ENCODE measurements at regions not wholly inside any gene's neighbourhood (a gene's known extent, or its start where the extent isn't known, plus 50 kb on each side); places are given as distances from the start of the nearest gene placed in this dataset.

DNA sequence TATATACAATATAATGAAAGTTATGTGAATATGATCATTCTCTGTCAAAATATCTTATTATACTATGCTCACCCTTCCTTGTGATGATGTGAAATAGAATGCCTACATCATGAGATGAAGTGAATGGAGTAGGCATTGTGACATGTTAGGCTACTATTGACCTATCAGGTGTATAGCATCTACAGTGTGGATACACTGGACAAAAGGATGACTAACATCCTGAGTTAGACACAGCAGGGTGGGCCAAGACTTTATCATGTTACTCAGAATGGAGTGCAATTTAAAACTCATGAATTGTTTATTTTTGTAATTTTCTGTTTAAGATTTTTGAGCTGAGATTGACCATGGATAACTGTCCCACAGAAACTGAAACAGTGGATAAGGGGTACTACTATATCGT is 53.4 kb upstream of the NAV3 start:
- FAIRE-seq (no peak), DNase-seq (ENCODE audit: insufficient read length) (no peak)
- TF ChIP-seq TAF1 (IDR thresholded peaks at IDR 0.05; ENCODE audit: borderline replicate concordance, low read depth, low read length) (no peak), POLR2AphosphoS5 (IDR thresholded peaks at IDR 0.05; ENCODE audit: low read depth, low read length) (no peak), POLR2A (IDR thresholded peaks at IDR 0.05; ENCODE audit: low read depth, low read length) (no peak)

DNA sequence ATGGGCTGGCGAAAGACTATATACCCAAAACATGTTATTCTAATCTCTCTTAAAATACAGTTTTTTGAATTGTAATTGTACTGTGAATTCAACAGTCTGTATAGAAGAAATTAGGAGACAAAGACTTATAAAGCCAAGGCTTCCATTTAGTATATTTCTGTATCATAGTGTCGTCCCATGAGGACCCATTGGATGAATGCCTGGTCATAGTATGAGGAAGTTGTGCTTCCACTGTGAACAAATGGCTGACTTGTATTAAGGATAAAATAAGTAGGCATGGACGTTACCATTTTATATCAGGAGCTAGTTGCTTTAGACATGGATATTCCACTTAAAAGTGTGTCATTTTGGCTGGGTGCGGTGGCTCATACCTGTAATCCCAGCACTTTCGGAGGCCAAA is 55.9 kb upstream of the NAV3 start:
- FAIRE-seq, result no peak
- DNase-seq (ENCODE audit: insufficient read length), result no peak
- TF ChIP-seq POLR2AphosphoS5 (IDR thresholded peaks at IDR 0.05; ENCODE audit: low read depth, low read length), result no peak
- no peak for TF ChIP-seq POLR2A (IDR thresholded peaks at IDR 0.05; ENCODE audit: low read depth, low read length)
- no peak for TF ChIP-seq TAF1 (IDR thresholded peaks at IDR 0.05; ENCODE audit: borderline replicate concordance, low read depth, low read length)

DNA sequence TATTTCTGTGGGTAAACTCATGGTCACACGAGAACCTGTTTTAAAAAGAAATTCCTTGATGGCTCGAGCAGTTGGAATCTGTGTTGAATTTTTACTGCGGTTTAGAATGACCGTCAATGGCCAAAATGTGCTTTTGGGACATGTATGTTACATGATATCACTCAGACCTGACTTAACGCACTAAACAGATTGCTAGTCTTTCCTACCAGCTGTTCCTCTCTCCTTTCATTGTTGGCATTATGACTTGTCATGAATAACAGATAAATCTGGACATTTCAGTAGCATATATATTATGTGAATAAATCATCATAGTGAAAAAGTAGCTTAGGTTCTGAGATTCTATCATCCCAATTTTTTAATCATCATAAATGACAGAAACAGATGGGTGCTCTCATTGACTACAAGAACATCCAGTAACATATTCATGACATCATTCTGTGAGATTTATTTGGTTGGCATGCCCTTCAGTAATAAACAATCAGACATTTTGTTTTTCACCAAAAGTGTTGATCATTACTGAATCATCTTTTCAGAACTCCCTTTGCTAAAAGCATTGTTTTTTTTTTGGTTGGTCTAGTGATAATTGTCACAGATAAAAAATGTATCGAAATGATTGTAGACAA is 57.9 kb upstream of the NAV3 start:
- DNase-seq (ENCODE audit: insufficient read length), result no peak
- FAIRE-seq, result no peak
- TF ChIP-seq POLR2AphosphoS5 (IDR thresholded peaks at IDR 0.05; ENCODE audit: low read depth, low read length), result no peak
- TF ChIP-seq POLR2A (IDR thresholded peaks at IDR 0.05; ENCODE audit: low read depth, low read length), result no peak
- TF ChIP-seq TAF1 (IDR thresholded peaks at IDR 0.05; ENCODE audit: borderline replicate concordance, low read depth, low read length), result no peak

DNA sequence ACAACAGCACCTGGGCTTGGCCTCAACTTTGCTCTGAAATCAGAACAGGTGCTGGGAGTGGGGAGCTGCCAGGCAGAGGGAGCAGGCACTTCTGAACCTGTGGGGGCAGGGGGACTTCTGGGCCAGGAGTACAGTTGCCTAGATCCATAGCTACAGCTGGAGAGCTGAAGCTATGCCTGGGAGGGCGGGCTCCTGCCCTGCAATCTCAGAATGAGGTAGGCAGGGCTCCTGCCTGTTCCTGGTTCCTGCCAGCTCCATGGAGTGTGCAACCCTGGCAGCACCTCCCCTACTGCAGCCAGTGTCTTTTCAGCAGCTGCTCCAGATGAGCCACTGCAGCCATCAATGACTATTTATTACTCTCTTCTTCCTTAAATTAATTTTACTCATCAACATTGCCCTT is 62.1 kb upstream of the NAV3 start:
- no peak for TF ChIP-seq TAF1 (IDR thresholded peaks at IDR 0.05; ENCODE audit: borderline replicate concordance, low read depth, low read length)
- no peak for TF ChIP-seq POLR2A (IDR thresholded peaks at IDR 0.05; ENCODE audit: low read depth, low read length)
- TF ChIP-seq POLR2AphosphoS5 (IDR thresholded peaks at IDR 0.05; ENCODE audit: low read depth, low read length), result no peak
- no peak for FAIRE-seq
- no peak for DNase-seq (ENCODE audit: insufficient read length)

DNA sequence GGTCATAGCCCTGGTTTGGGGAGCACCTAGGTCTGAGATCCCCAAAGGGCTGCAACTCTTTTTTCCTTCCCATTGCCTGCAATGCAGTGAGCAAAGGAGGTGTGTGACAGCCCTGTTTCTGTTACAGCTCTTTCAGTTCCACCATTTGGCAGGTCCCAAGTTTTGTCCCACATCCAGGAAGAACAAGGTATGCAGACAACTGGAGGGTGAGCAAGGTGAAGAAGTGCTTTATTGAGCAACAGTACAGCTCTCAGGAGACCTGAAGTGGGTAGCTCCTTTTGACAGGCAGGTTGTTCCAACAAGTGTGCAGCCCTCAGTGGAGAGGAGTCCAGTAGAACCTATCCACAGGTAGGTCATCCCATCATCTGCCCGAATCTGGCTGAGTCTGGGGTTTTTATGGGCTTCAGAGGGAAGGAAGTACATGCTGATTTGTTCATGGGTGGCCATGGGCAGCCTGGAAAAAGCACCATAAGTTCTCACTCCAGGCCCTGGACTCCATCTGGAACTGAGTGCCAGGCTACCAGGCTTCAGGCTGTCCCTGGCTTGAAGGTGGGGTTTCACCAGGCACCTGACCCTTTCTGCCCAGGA is 62.8 kb upstream of the NAV3 start:
- DNase-seq (ENCODE audit: insufficient read length) (no peak), FAIRE-seq (no peak)

DNA sequence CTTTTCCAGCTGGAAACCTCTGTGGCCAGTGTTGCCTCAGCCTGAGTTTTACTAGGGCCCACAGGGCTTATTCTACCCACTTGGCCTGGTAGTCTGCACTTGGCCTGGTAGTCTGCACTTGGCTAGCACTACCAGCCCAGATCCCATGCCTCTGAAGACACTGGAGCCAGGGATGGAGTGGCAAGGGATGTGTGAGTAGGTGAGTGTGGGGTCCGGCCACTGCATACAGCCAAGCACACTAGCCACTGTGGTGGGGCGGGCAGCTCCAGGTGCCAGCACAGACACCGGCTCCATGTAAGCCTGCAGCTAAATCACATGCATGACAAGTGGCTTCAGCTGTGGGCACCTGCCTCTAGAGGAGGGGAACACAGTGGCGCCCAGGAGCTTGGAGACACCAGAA is 63.4 kb upstream of the NAV3 start:
- no peak for TF ChIP-seq POLR2A (IDR thresholded peaks at IDR 0.05; ENCODE audit: low read depth, low read length)
- TF ChIP-seq POLR2AphosphoS5 (IDR thresholded peaks at IDR 0.05; ENCODE audit: low read depth, low read length), result no peak
- no peak for TF ChIP-seq TAF1 (IDR thresholded peaks at IDR 0.05; ENCODE audit: borderline replicate concordance, low read depth, low read length)
- no peak for DNase-seq (ENCODE audit: insufficient read length)
- FAIRE-seq, result no peak

More for the DNA sequence above, 62.8 kb upstream of the NAV3 start:
- TF ChIP-seq TAF1 (IDR thresholded peaks at IDR 0.05; ENCODE audit: borderline replicate concordance, low read depth, low read length) (no peak), POLR2A (IDR thresholded peaks at IDR 0.05; ENCODE audit: low read depth, low read length) (no peak), POLR2AphosphoS5 (IDR thresholded peaks at IDR 0.05; ENCODE audit: low read depth, low read length) (no peak)

DNA sequence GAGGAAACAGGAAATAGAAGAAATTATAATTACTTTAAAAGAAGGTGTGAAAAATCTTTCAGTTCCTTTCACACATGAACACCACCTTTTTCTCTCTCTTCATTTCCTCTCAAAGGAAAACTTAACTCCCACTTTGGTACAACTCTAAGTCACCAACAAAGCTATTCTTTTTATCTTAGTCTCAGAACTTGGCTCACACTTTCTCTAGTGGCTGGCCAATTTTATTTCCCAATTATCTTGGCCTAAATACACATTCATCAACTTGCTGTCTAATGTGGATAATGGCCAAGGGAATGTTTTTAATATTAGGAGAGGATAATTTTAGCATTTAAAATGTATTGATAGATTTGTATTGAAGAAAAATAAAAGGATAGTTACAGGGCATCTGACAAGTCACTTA is 64.5 kb upstream of the NAV3 start:
- no peak for TF ChIP-seq POLR2AphosphoS5 (IDR thresholded peaks at IDR 0.05; ENCODE audit: low read depth, low read length)
- TF ChIP-seq TAF1 (IDR thresholded peaks at IDR 0.05; ENCODE audit: borderline replicate concordance, low read depth, low read length), result no peak
- TF ChIP-seq POLR2A (IDR thresholded peaks at IDR 0.05; ENCODE audit: low read depth, low read length), result no peak
- no peak for DNase-seq (ENCODE audit: insufficient read length)
- FAIRE-seq, result no peak

DNA sequence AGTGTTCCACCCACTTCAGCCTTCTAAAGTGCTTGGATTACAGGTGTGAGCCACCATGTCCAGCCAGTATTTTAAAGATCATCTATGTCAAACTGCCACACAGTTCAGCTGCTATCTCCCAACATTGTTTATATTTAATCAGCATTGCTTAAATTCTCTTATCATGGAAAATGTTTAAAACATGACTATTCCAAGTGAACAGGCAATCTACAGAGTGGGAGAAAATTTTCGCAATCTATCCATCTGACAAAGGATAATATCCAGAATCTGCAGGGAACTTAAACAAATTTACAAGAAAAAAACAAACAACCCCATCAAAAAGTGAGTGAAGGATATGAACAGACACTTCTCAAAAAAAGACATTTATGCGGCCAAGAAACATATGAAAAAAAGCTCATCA is 69.4 kb upstream of the NAV3 start:
- TF ChIP-seq POLR2AphosphoS5 (IDR thresholded peaks at IDR 0.05; ENCODE audit: low read depth, low read length), result no peak
- TF ChIP-seq POLR2A (IDR thresholded peaks at IDR 0.05; ENCODE audit: low read depth, low read length), result no peak
- TF ChIP-seq TAF1 (IDR thresholded peaks at IDR 0.05; ENCODE audit: borderline replicate concordance, low read depth, low read length), result no peak
- DNase-seq (ENCODE audit: insufficient read length), result no peak
- FAIRE-seq, result no peak

DNA sequence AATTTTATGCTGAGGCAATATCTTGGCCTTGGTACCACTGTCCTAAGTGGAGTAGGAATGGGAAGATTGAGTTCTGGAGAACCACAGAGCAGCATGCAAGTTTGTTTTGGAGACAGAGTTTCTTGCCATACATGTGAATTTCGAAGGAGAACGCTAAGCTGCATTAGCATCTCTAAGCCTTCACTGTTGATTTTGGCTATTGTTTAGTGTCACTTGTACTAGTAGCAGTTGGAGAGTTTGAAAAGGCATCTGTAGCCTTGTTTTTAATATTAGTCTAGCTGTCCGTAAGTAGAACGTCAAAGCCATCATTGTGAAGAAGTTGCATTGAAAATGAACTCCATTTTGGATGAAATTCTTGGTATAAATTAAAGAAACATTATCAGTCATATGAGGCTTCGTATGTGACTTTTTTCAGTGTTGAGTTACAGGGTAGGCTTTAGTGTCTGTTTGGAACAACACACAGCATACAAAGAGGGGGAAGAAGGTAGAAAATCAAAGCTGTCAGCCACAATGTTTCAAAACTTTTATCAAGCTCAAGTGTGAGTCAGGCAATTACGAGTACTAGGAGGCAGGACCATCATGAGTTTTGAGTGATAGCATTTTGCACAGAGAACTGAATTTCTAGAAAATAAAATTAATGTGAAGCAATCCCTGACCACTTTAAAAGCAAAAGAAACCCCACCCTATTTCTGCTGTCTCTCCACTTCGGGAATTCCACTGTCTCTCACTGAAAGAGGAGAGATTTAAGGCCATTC is 70.2 kb upstream of the NAV3 start:
- FAIRE-seq, result no peak
- no peak for DNase-seq (ENCODE audit: insufficient read length)
- TF ChIP-seq POLR2A (IDR thresholded peaks at IDR 0.05; ENCODE audit: low read depth, low read length) (no peak), POLR2AphosphoS5 (IDR thresholded peaks at IDR 0.05; ENCODE audit: low read depth, low read length) (no peak), TAF1 (IDR thresholded peaks at IDR 0.05; ENCODE audit: borderline replicate concordance, low read depth, low read length) (no peak)

DNA sequence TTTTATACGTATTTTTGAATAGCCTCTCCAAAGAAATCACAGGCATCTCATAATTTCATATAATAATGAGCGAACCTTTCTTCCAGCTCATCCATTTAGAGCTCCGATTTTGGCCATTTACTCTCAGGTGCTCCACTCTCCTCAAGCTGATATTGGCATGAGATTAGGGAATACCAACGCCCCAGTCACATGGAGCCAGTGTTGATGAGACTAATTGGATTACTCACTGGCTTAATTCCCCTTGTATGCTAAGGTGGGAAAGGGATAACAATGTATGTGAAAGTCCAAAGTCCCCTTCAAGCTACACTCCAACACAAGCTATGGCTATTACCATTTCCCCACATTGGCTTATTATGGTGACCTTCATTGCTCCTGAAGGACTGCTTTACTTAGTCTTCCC is 76.6 kb upstream of the NAV3 start:
- TF ChIP-seq TAF1 (IDR thresholded peaks at IDR 0.05; ENCODE audit: borderline replicate concordance, low read depth, low read length) (no peak), POLR2A (IDR thresholded peaks at IDR 0.05; ENCODE audit: low read depth, low read length) (no peak), POLR2AphosphoS5 (IDR thresholded peaks at IDR 0.05; ENCODE audit: low read depth, low read length) (no peak)
- FAIRE-seq (no peak), DNase-seq (ENCODE audit: insufficient read length) (no peak)

DNA sequence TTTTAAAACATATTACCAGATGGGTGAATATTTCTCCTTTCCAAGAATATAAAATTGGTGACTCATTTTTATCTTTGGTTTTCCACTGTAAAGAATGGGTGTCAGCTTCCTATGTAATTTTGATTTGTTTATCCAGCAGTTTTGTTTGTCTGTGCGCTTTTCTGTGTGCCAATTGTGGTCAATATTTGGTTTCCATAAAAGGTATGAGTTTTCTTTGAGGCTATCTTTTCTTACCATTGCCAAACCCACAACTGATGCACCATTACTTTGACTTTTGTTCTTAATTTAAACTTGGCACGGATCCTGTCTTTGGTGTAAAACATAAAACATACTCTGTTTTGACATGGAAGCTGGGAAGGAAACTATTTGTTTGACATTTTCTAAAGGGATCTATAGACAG is 78.8 kb upstream of the NAV3 start:
- DNase-seq (ENCODE audit: insufficient read length) (no peak), FAIRE-seq (no peak)
- TF ChIP-seq POLR2AphosphoS5 (IDR thresholded peaks at IDR 0.05; ENCODE audit: low read depth, low read length), result no peak
- no peak for TF ChIP-seq TAF1 (IDR thresholded peaks at IDR 0.05; ENCODE audit: borderline replicate concordance, low read depth, low read length)
- no peak for TF ChIP-seq POLR2A (IDR thresholded peaks at IDR 0.05; ENCODE audit: low read depth, low read length)

DNA sequence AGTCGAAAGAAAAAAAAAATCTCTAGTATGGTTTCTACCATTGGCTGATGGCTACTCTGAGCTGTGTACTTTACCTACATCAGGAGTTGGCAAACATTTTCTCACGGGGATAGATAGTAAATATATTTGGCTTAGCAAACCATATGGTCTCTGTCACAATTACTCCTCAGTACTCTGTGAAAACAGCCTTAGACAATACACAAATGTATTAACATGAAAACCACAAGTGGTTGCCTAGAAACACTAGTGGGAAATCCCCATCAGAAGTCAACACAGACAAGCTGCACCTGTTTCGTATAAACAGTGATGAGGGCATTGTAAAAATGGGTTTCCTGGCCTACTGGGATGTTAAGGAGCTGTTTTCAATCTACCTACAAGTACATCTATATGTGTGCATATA is 84.6 kb upstream of the NAV3 start:
- TF ChIP-seq POLR2A (IDR thresholded peaks at IDR 0.05; ENCODE audit: low read depth, low read length) (no peak), TAF1 (IDR thresholded peaks at IDR 0.05; ENCODE audit: borderline replicate concordance, low read depth, low read length) (no peak), POLR2AphosphoS5 (IDR thresholded peaks at IDR 0.05; ENCODE audit: low read depth, low read length) (no peak)

More for the DNA sequence above, 84.6 kb upstream of the NAV3 start:
- peak; percentile 86 for FAIRE-seq
- no peak for DNase-seq (ENCODE audit: insufficient read length)

Data from GM12892 (cell line).